ENCODE measurements at regions not wholly inside any gene's neighbourhood (a gene's known extent, or its start where the extent isn't known, plus 50 kb on each side); places are given as distances from the start of the nearest gene placed in this dataset.

GRCh38 chr20:4451487-4452081 lies 202.5 kb upstream of the ADRA1D start:
- no peak overlapping the region for H3K4me3 ChIP-seq (ENCODE audit: low read depth, low read length)
- no peak for DNase-seq (ENCODE audit: low read depth, low spot score)
- CTCF ChIA-PET: no interaction called here
- TF ChIP-seq, protein P1, sequence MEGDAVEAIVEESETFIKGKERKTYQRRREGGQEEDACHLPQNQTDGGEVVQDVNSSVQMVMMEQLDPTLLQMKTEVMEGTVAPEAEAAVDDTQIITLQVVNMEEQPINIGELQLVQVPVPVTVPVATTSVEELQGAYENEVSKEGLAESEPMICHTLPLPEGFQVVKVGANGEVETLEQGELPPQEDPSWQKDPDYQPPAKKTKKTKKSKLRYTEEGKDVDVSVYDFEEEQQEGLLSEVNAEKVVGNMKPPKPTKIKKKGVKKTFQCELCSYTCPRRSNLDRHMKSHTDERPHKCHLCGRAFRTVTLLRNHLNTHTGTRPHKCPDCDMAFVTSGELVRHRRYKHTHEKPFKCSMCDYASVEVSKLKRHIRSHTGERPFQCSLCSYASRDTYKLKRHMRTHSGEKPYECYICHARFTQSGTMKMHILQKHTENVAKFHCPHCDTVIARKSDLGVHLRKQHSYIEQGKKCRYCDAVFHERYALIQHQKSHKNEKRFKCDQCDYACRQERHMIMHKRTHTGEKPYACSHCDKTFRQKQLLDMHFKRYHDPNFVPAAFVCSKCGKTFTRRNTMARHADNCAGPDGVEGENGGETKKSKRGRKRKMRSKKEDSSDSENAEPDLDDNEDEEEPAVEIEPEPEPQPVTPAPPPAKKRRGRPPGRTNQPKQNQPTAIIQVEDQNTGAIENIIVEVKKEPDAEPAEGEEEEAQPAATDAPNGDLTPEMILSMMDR (IDR thresholded peaks at IDR 0.05; ENCODE audit: insufficient read depth, low read length, missing control alignments): no peak
- POLR2A ChIA-PET: no interaction called here

DNA sequence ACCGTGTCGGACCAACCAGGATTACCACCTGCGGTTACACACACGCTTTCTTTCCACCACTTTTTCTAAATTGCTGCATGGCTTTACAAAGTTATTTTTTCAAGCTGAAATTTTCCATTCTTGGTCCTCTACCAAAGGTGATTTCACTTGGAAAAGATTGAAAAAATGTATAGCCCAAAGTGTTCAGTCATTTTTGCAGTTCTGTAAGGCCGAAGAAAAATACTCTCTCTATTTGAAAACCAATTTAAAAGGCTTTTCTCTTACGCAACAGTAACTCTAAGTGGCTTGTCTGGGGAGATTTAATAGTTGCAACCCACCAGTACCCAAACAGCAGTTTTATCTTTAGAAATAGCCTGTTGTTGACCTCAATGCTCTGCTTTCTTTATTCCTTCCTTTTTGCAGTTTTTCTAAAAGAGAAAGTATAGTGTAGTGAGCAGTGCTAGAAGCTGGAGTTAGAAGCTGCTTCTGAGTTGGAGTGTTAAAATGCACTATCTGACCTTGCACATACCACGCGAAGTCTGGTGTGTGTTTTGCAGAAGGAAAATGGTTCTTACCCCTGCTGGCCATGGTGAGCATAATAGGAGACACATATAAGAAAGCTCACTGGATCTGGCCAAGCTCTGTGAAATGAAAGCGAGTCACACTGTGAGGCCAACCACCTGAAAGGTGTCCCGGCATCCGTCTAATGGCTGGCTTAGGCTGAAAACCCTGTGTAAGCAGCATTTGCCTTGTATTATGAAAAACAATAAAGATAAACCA lies 201.0 kb upstream of the ADRA1D start:
- ChIA-PET POLR2A (no interaction called here), CTCF (interaction anchor here (1.1 to 1.5 kb wide), 3 partner anchors 8 to 58 kb away, joined by 3 to 4 read pairs (median 3); no protein-coding TSS in a partner anchor)
- H3K4me3 ChIP-seq (ENCODE audit: low read depth, low read length): no peak overlapping the region
- peak; percentile 36 for DNase-seq (ENCODE audit: low read depth, low spot score)
- TF ChIP-seq, protein P1 (IDR thresholded peaks at IDR 0.05; ENCODE audit: insufficient read depth, low read length, missing control alignments): peak; percentile 44

GRCh38 chr20:4445784-4446183 lies 196.7 kb upstream of the ADRA1D start:
- CTCF ChIA-PET: interaction anchor here (0.8 to 1.8 kb wide), 2 partner anchors 22 to 24 kb away, joined by 4 to 5 read pairs; no protein-coding TSS in a partner anchor
- no peak overlapping the region for H3K4me3 ChIP-seq (ENCODE audit: low read depth, low read length)
- TF ChIP-seq, protein P1 (IDR thresholded peaks at IDR 0.05; ENCODE audit: insufficient read depth, low read length, missing control alignments): no peak
- DNase-seq (ENCODE audit: low read depth, low spot score): no peak
- POLR2A ChIA-PET: no interaction called here

DNA sequence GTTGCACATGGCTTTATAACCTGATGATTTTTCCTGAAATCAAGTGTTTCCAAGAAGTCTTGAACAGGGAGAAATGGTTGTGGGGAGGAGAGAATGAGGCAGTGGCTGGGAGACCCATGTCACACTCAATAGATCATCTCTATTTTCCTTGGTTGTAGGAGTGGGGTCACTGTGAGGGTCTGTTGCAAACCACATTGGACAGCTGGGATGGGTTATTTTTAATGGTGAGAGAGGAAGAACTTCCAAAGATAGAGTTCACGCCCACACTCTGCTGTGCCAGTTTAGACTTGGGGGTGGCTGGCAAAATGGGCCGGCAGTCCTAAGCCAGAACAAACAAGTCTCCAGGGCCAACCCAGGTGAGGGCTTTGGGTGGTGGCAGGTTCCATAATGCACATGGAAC lies 196.2 kb upstream of the ADRA1D start:
- no peak overlapping the region for H3K4me3 ChIP-seq (ENCODE audit: low read depth, low read length)
- TF ChIP-seq, protein P1 (IDR thresholded peaks at IDR 0.05; ENCODE audit: insufficient read depth, low read length, missing control alignments): no peak
- DNase-seq (ENCODE audit: low read depth, low spot score): no peak
- ChIA-PET CTCF (no interaction called here), POLR2A (no interaction called here)

- no peak overlapping the region for H3K4me3 ChIP-seq (ENCODE audit: low read depth, low read length)
- ChIA-PET POLR2A (interaction anchor here (0.7 kb wide), 1 partner anchor 8 kb away, joined by 5 read pairs; no protein-coding TSS in a partner anchor), CTCF (no interaction called here)
- peak; percentile 51 for DNase-seq (ENCODE audit: low read depth, low spot score)
- TF ChIP-seq, protein P1 (IDR thresholded peaks at IDR 0.05; ENCODE audit: insufficient read depth, low read length, missing control alignments): no peak
These were observed 195.3 kb upstream of the ADRA1D start for GRCh38 chr20:4444404-4444803.

GRCh38 chr20:4443016-4443415 lies 193.9 kb upstream of the ADRA1D start:
- TF ChIP-seq, protein P1 (IDR thresholded peaks at IDR 0.05; ENCODE audit: insufficient read depth, low read length, missing control alignments): no peak
- no peak overlapping the region for H3K4me3 ChIP-seq (ENCODE audit: low read depth, low read length)
- ChIA-PET POLR2A (no interaction called here), CTCF (interaction anchor here (1.9 kb wide), 1 partner anchor 65 kb away, joined by 5 read pairs; no protein-coding TSS in a partner anchor)
- no peak for DNase-seq (ENCODE audit: low read depth, low spot score)

Data from AG04449 (cell line).